ENCODE measurements at regions not wholly inside any gene's neighbourhood (a gene's known extent, or its start where the extent isn't known, plus 50 kb on each side); places are given as distances from the start of the nearest gene placed in this dataset.

DNA sequence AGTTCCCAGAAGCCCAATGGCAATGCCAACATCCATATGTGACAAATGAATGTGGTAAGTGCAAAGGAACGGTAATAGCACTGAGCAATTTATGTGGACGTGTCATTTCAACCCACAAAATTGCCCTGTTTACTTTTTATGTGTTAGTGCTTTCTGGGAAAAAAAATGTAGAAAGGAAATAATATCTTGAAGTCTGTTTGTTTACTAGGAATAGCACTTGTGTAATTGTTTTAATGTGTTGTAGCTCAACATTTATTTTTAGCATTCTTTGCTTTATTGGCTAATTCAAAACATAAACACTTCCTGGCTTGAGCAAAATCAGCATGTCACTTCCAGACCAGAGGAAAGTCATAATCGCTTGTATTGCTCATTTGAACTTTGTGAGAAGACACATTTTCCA lies 224.8 kb upstream of the KCNK2 start:
- TF ChIP-seq, protein P1, sequence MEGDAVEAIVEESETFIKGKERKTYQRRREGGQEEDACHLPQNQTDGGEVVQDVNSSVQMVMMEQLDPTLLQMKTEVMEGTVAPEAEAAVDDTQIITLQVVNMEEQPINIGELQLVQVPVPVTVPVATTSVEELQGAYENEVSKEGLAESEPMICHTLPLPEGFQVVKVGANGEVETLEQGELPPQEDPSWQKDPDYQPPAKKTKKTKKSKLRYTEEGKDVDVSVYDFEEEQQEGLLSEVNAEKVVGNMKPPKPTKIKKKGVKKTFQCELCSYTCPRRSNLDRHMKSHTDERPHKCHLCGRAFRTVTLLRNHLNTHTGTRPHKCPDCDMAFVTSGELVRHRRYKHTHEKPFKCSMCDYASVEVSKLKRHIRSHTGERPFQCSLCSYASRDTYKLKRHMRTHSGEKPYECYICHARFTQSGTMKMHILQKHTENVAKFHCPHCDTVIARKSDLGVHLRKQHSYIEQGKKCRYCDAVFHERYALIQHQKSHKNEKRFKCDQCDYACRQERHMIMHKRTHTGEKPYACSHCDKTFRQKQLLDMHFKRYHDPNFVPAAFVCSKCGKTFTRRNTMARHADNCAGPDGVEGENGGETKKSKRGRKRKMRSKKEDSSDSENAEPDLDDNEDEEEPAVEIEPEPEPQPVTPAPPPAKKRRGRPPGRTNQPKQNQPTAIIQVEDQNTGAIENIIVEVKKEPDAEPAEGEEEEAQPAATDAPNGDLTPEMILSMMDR (IDR thresholded peaks at IDR 0.05): no peak
- no peak for TF ChIP-seq POLR2A (IDR thresholded peaks at IDR 0.05)
